DMS153 treated with DMSO at 0.1 percent for 48 hours (cell line): ENCODE measurements at regions not wholly inside any gene's neighbourhood (a gene's known extent, or its start where the extent isn't known, plus 50 kb on each side); places are given as distances from the start of the nearest gene placed in this dataset.
"Not testable (repeated sequence)": the region's sequence is repeated elsewhere in the genome, so short reads cannot be mapped to it uniquely, and the experiment has no call there.

ENCODE experiments used
- DNase-seq: peaks from one replicate; lab custom pipeline; 2025; ENCODE audit not compliant: unreplicated experiment; lab: John Stamatoyannopoulos, UW

GRCh38 chr12:78490861-78491260 is 373.7 kb upstream of the SYT1 start:
- no peak for DNase-seq

GRCh38 chr12:78494911-78495310 is 369.7 kb upstream of the SYT1 start:
- no peak for DNase-seq

GRCh38 chr12:78501825-78502224 is 362.7 kb upstream of the SYT1 start:
- no peak for DNase-seq

GRCh38 chr12:78519422-78519821 is 345.2 kb upstream of the SYT1 start:
- DNase-seq: no peak

- no peak for DNase-seq
Observed at GRCh38 chr12:78530100-78530765, 334.3 kb upstream of the SYT1 start.

GRCh38 chr12:78531831-78532458 is 332.6 kb upstream of the SYT1 start:
- DNase-seq: no peak

GRCh38 chr12:78534311-78534710 is 330.3 kb upstream of the SYT1 start:
- DNase-seq: no peak

- DNase-seq: no peak
Observed at GRCh38 chr12:78540606-78541336, 323.8 kb upstream of the SYT1 start.

- DNase-seq: no peak
Observed at GRCh38 chr12:78550831-78551230, 313.7 kb upstream of the SYT1 start.

GRCh38 chr12:78555802-78556201 is 308.8 kb upstream of the SYT1 start:
- DNase-seq: no peak

- no peak for DNase-seq
Observed at GRCh38 chr12:78556651-78557050, 307.9 kb upstream of the SYT1 start.

GRCh38 chr12:78559416-78559815 is 305.2 kb upstream of the SYT1 start:
- DNase-seq: no peak

GRCh38 chr12:78559886-78560285 is 304.7 kb upstream of the SYT1 start:
- DNase-seq: no peak

GRCh38 chr12:78560633-78561032 is 303.9 kb upstream of the SYT1 start:
- DNase-seq: no peak

- DNase-seq: peak; percentile 51
Observed at GRCh38 chr12:78562368-78563205, 302.0 kb upstream of the SYT1 start.

- no peak for DNase-seq
Observed at GRCh38 chr12:78563826-78564225, 300.7 kb upstream of the SYT1 start.

GRCh38 chr12:78566456-78566855 is 298.1 kb upstream of the SYT1 start:
- DNase-seq: no peak

- no peak for DNase-seq
Observed at GRCh38 chr12:78568321-78569020, 296.1 kb upstream of the SYT1 start.

- DNase-seq: no peak
Observed at GRCh38 chr12:78571953-78572352, 292.6 kb upstream of the SYT1 start.

GRCh38 chr12:78575208-78575607 is 289.4 kb upstream of the SYT1 start:
- DNase-seq: not testable (repeated sequence)

- DNase-seq: no peak
Observed at GRCh38 chr12:78579846-78580245, 284.7 kb upstream of the SYT1 start.
